GM21526 (cell line): ENCODE measurements at regions not wholly inside any gene's neighbourhood (a gene's known extent, or its start where the extent isn't known, plus 50 kb on each side); places are given as distances from the start of the nearest gene placed in this dataset.

Source experiments
- ATAC-seq: cut with Tn5 transposase; IDR thresholded peaks from one replicate; pipeline ENCODE4 v1.9.1; 2021; ENCODE audit warnings: moderate library complexity; ENCODE audit not compliant: unreplicated experiment, low FRiP score

GRCh38 chr20:53707371-53708055 lies 113.9 kb upstream of the ZNF217 start:
- peak; percentile 44 for ATAC-seq

DNA sequence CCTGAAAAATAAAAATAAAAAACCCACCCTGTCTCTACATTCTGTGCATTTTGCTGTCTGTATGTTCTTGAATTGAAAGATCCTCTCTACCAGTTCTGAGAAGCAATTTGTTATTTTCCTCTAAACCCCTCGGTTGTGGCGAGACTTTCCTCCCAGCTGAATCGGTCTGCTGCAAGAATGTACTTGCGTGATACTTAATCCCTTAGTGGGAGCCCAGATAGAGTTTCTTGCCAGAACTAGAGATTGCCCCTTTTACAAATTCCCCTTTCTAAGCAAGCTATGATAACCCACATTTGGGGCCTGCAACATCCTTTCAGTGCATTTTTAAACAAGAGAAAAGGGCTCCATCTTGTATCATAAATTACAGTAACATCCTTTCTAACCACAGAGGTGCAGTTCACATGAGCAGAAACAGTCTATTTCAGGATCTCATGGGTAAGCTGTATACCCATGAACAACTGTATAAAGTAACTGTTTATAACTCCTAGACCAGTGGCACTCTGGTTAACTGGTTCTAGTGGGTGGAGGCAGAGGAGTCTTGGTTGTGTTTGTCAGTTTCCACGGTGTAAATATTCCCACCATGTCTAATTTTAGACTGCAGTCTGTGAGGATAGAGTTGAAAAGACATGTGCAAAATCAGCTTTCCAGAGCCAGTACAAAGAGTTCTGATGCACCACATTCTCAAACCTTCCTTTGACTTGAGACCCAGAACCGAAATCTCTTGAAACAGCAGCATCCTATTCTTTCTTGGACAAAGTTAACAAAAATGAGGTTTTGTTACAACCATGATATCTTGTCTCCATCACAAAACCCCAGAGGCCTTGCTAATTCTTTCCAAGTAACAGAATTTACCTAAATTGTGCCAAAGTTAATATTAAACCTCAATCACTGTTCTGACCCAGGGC lies 113.1 kb upstream of the ZNF217 start:
- ATAC-seq = no peak

DNA sequence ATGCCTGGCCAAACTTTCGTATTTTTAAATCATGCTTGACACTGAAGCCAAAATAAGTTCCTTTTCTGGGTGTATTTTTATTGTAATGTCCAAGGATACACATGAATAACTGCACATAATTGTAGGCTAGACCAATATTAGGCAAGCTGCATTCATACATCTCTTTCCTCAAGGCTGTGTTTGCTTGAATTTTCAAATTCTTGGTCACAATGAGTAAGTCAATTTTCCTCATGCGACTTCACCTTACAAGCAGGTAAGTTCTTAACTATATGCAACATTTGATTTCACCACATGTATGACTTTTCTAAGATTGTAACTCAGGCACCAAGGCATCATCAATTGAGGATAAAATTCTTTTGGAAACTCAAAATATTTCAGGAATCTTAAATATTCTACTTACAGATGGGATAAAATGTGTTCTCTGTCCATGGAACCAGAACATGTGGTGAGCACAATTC lies 112.4 kb upstream of the ZNF217 start:
- ATAC-seq = no peak

GRCh38 chr20:53702617-53703016 lies 109.0 kb upstream of the ZNF217 start:
- ATAC-seq = no peak

DNA sequence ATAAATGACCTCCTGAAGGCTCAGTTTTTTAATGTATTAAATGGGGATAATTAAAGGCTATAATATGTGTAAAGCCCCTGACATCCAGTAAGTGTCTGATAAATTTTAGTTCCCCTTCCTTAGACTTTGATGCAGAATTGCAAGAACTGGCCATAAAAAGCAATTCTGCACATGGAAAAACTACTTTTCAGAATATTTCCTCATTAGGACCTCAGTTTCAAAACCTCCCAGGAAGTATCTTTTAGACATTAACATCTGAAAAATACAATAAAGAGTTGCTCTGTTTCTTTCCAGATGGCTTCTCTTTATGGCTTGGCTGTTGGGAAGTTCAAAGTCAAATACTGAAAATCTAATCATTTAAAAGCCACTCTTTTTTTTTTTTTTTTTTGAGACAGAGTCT lies 106.3 kb upstream of the ZNF217 start:
- ATAC-seq = no peak

DNA sequence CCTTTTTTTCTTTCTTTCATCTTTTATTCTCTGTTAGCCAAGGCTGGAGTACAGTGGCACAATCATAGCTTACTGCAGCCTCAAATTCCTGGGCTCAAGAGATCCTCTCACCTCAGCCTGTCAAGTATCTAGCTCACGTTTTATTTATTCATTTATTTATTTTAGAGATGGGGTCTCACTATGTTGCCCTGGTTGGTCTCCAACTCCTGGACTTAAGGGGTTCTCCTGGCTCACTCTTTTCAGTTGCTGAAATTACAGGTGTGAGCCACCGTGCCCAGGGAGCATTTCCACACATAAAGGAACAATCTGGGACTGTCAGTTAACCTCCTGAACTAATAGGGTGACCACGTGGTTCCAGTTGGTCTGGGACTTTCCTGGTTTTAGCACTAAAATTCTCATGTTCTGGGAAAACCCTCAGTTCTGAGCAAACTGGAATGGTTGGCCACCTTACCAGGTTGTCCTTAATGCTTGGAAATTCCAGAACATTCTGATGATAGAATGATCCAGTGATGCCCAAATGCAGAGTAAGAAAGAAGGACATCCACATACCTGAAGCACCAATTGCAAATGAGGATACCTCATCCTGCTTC lies 105.5 kb upstream of the ZNF217 start:
- ATAC-seq = no peak

- ATAC-seq = no peak
Observed at GRCh38 chr20:53698371-53698978, 104.8 kb upstream of the ZNF217 start.

DNA sequence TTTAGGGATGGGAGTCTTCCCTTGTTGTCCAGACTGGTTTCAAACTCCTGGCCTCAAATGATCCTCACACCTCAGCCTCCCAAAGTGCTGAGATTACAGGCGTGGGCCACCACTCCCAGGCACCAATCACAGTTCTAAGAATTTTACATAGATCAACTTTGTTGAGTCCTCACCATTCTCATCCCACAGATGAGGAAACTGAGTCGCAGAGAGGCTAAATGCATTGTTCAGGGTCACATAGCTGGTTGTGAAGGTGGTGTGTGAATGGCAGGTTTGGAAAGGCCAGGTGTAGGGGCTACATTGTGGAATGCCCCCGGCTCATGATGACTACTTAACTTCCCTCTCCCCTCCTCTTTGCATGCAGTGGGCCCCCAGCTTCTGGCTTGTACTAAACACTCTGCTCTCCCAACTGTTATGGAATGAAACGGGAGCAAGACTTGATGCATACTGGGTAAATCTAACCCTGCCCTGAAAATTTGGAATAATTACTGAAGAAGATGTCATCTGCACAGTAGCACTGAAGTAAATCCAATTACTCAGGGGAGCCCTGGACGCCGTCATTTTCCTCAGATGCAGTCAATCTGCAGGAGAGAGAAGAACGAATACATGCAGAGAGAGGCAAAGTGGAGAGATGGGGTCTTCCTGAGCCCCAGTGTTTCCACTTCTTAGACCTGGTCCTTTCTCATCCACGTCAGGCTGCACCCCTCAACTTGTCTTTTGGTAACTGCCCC lies 102.3 kb upstream of the ZNF217 start:
- ATAC-seq = no peak

GRCh38 chr20:53693262-53693871 lies 99.7 kb upstream of the ZNF217 start:
- ATAC-seq = no peak

- ATAC-seq = no peak
Observed at GRCh38 chr20:53692465-53693067, 98.9 kb upstream of the ZNF217 start.

DNA sequence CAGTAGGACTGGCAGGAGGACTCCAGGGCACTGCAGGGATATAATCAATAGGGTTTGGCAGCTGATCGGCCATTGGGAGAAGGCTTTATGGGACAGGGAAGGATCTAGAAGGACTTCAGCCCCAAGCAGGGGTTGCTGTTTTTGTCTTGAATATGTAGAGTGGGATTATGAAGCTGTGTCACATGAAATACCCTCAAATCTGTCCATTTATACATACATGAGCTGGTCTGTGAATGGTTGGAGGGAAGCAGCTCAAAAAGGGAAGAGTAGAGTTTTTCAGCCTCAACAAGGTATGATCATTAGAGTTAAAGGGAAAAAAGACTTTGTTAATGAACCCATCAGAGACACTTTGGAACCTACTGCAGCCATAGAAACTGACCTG lies 98.2 kb upstream of the ZNF217 start:
- no peak for ATAC-seq

GRCh38 chr20:53691060-53691810 lies 97.6 kb upstream of the ZNF217 start:
- ATAC-seq = no peak

DNA sequence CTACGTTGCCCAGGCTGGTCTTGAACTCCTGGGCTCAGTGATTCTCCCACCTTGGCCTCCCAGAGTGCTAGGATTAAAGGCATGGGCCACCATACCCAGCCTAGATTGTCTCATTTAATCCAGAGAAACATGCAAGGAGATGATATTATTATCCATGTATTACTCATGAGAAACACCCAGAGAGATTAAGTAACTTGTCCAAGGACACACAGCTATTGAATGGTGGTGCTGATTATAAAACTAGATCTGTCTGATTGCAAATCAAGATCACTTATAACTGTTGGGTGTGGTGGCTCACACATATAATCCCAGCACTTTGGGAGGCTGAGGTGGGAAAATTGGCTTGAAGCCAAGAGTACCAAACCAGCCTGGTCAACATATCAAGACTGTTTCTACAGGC lies 94.4 kb upstream of the ZNF217 start:
- no peak for ATAC-seq

- ATAC-seq = no peak
Observed at GRCh38 chr20:53685070-53685595, 91.5 kb upstream of the ZNF217 start.

- no peak for ATAC-seq
Observed at GRCh38 chr20:53683506-53683905, 89.9 kb upstream of the ZNF217 start.

GRCh38 chr20:53681352-53682212 lies 87.9 kb upstream of the ZNF217 start:
- no peak for ATAC-seq

DNA sequence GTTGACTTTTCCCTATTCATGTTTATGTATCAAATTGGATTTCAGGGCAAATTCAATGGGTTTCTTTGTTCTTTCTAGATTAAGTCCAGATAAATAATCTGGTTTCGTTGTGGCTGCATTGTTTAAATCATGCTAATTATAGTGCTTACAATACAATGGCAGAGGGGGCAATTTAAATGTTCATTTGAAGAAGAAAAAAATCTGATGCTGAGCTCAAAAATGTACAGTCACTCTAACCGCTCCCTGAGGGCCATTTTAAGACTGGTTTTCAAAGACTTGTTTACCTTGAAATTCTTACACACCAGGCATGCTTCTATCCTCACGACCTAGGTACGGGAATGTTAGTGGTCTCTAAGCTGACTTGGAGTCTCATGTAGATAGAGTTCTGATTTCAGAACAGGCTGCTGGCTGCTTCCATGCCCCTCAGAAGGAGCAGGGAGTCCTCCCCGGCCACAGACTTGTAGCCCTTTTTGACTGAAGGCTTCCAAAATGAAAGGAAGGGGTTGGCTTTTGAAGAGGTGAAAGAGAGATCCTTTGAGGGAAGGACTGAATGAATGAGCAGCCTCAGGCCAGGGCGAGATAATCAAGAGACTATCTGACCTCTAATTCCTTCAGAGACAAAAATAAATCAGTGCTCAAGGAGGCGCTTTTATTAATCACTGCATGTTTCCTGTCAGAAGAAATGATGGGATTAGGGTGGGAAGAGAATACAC lies 86.1 kb upstream of the ZNF217 start:
- no peak for ATAC-seq
